Glomerular endothelial cell (primary cell): ENCODE measurements at regions not wholly inside any gene's neighbourhood (a gene's known extent, or its start where the extent isn't known, plus 50 kb on each side); places are given as distances from the start of the nearest gene placed in this dataset.
"Not testable (repeated sequence)": the region's sequence is repeated elsewhere in the genome, so short reads cannot be mapped to it uniquely, and the experiment has no call there.

ENCODE experiments used
- DNase-seq: peaks from one replicate; pipeline ENCODE4 v3.0.0-alpha.2; 2011; ENCODE audit warnings: low read depth, low spot score; ENCODE audit errors: extremely low read depth

DNA sequence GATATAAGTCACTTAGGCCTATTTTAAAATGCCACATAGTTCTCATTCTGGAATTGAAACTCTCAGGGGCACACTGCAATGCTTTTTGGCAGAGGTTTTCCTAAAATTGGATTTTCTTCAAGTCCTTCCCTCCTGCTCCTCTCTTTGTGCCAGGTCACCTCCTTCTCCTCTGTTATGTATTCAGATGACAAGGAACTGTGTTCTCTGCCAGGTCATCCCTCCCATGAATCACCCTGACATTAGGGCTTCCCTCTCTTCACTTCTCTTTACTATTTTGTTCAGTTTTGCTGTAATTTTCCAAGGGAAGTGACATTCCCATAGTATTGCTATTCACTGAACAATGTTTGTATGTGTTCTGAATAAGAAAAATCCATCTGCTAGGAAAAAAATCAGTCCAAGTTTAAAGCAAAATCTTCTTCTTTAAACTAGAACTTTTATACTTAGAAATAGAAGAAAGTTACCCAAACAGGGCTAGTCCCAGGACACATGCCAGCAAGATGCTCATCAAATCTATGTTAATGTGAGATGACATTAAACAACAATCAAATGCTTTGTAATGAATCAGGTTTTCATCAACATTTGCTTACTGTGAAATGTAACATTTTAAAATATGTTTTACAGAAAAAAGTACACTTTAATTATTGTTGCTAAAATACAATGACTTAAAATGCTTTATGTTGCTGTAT is 461.1 kb downstream of the MMUT start:
- no peak for DNase-seq

DNA sequence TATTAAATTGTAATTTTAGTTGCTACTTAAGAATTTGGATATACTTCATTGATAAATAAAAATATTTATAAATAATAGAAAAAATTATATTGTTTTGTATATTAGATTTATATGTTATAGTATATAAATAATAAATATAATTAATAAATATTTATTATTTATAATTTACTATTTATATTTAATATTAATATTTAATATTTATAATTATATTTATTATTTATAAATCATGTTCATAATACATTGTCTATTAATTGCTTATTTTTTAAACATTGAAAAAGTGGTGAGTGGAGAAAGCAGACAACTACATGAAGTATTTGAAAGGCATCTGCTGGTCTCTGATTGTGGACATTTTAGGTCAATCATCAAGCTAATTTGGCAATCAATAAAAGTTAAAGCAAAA is 464.5 kb downstream of the MMUT start:
- DNase-seq: no peak

DNA sequence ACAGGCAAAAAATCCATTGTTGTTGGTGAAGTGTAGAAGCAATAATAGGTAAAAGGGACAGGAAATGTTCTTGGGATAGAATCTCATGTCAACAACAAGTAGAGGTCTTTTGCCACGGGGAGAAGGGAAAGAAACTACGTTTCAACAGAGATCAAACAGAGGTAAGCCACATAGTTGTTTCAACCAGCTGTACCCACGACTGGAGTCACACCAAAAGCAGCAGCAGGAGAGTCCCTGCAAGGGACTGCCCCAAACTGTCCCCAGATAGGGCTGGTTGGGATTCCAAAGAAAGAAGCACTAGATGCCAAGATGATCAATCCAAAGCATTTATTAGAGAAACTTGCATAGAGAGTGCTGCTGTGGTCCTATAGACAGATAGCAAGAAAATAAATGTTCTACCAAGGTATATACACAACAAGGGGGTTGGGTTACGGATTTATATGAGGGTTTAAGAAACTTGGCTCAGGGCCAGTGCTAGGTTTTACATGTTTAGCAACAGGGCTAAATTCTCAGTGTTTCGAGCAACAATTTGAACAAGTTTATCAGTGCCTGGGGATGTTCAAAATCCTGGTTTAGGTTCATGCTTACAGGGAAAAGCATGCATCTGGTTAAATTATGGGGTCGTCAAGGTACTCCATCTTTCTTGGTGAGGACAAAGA is 466.5 kb downstream of the MMUT start:
- no peak for DNase-seq

DNA sequence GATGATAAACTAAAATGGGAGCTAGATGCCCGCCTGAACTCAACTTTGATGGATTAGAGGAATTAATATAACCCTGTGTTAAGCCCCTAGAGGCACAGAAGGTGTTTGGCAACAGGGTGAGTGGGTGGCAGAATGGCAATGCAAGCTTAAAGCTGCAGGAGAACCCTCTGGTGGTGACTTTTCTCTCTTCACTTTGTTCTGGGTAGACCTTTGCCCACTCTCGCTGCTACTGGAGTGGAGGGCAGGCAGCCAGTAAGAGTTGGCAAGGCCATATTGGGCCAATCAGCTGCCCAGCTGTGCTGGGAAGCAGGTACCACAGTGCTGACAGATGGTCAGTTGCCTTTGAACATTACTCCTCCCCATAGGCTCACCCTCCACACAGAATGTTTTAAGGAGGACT is 468.2 kb downstream of the MMUT start:
- no peak for DNase-seq

DNA sequence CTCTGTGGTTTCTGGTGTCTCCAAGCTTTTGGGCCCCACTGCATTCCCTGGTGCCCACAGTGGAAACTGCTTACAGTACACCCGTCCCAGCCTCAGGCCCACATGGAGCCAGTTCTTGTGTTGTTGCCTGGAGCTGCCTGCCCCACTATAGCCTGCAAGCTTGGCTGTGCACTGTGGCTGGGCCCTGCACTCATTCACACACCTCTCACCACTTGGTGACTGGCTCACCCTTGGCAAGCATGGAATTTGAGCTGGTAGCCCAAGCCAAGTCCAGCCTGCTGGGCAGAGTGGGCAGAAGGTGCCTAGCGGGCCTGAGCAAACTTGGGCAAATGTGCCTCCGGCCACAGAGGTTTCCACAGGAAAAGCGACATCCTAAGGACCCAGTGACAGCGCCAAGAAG is 472.3 kb downstream of the MMUT start:
- DNase-seq: no peak

DNA sequence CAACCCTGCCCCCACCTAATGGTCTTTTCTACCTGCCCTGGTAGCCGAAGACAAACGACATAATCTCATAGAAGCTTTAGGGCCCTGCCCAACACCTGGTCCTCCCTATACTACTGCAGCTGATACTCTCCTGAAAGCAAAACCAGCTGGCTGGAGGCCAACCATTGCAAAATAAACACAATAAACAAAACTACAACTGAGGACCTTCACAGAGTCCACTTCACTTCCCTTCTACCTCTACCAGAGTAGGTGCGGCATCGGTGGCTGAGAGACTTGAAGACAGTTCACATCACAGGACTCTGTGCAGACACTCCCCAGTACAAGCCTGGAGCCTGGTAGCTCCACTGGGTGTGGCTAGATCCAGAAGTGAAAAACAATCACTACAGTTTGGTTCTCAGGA is 476.2 kb downstream of the MMUT start:
- no peak for DNase-seq

DNA sequence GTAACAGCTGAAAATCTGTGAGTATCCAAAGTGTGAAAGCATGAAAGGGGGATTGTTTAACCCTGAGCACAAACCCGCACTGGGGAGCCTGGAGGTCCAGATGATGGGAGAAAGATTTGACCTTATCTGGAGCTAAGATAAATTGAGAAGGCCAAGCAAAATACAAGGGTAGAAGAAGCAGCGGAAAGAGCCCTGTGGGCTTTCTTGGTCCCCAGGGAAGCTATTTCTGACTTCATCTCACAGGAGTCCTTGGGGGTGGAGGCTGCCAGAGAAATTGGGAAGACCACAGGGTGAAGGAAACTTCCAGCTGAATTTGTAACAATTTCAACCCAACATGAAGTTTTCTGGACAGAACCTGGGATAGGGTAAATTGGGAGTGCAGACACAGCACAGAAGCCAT is 476.9 kb downstream of the MMUT start:
- DNase-seq: no peak

DNA sequence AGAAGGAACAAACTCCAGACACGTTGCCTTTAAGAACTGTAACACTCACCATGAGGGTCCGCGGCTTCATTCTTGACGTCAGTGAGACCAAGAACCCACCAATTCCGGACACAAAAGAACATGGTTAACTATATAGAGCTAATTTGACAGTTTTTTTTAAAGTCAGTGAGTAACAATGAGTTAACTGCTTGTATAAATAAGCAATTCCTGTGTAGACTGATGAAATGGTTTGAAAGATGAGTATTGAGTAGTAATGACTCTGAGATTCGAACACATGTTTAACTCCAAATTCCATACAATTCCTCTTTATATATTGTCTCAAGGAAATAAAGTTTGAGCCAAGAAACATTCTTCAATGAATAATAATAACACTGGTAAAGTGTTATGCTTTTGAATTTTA is 478.0 kb downstream of the MMUT start:
- no peak for DNase-seq

DNA sequence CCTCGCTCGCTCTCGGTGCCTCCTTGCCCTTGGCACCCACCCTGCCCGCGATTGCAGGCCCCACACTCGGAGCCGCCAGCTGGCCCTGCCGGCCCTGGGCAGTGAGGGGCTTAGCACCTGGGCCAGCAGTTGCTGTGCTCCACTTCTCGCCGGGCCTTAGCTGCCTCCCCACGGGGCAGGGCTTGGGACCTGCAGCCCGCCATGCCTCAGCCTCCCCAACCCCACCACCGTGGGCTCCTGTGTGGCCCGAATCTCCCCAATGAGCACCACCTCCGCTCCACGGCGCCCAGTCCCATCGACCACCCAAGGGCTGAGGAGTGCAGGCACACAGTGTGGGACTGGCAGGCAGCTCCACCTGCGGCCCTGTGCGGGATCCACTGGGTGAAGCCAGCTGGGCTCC is 479.1 kb downstream of the MMUT start:
- DNase-seq: not testable (repeated sequence)

DNA sequence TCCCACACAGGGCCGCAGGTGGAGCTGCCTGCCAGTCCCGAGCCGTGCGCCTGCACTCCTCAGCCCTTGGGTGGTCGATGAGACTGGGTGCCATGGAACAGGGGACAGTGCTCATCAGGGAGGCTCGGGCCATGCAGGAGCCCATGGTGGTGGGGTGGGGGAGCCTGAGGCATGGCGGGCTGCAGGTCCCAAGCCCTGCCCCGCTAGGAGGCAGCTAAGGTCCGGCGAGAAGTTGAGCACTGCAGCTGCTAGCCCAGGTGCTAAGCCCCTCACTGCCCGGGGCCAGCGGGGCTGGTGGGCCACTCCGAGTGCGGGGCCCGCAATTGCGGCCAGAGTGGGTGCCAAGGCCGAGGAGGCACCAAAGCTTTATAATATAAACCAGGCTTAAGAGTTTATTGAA is 479.7 kb downstream of the MMUT start:
- DNase-seq: no peak

DNA sequence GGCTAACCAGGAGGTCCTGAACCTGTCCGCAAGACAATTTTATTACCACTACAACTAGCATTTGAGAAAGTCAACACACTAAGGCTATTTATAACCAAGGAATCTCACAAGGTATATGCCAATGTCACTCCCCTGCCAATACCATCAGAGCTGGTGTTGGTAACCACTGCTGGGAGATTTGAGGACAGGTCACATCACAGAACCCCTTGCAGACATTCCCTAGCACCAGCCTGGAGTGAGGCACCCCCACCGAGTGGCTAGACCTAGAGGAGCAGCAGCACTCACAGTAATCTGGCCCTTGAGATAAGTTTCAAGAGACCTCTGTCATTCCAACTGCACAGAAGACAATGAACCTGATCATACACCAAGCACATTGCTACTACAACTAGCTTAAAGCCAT is 483.2 kb downstream of the MMUT start:
- no peak for DNase-seq

DNA sequence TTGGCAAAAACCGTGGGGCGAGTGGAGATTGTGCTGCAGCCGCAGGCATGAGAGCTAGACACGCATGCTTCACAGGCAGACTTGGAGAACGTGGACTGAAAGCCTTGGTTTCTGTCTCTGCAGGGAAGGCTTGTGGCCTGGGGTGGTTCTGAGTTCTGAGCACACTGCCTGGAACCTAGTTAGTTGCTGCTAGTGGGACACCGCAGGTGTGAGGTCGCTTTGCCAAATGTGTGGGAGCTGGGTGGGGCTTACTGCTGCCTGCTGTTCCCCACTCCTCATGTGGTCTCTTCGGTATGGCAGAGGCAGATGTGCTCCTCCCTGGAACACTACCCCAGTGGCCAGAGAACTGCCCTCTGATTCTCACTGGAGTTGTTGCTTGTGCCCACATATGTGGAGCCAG is 484.0 kb downstream of the MMUT start:
- no peak for DNase-seq

DNA sequence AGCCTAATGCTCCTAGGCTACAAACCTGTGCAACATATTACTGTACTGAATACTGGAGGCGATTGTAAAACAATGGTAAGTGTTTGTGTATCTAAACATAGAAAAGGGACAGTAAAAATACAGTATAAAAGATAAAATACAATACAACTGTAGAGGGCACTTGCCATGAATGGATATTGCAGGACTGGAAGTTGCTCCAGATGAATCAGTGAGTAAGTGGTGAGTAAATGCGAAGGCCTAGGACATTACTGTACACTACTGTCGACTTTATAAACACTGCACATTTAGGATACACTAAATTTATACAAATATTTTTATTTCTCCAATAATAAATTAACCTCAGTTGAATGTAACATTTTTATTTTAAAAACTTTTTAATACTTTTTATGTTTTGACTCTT is 485.0 kb downstream of the MMUT start:
- DNase-seq: no peak

DNA sequence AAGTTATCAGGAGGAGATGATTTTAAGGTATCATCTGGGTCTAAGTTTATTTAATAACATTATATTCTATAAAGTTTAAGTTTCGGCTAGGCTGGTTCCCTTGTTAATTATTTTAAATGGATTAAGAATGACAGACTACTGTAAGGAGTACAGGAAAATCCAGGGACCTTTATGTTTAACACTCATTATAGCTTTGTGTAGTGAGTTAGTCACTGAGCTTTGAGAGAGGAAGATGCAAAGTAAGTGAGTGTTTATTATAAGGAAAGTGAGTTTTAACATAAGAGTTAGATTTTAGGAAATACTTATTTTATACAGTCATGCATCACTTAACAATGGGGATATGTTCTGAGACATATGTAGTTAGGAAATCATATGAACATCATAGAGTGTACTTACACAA is 485.5 kb downstream of the MMUT start:
- no peak for DNase-seq

DNA sequence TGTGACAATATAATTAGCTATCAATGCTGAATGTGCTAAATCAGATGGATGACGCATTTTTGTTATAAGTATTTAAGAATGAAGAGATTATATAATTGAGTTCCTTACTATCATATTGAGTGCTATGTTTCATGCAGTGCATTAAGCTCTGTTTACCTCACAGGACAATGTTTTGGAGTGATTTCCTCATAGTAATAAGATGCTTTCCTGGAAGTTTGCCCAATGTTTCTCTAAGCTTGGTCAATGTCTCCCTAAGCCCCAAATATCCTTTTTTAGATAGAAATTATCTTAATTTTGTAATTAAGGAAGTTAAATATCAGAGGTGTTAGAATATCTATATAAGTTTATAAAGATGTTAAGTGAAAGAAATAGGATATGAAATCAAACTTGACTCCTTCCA is 489.6 kb downstream of the MMUT start:
- DNase-seq: no peak

DNA sequence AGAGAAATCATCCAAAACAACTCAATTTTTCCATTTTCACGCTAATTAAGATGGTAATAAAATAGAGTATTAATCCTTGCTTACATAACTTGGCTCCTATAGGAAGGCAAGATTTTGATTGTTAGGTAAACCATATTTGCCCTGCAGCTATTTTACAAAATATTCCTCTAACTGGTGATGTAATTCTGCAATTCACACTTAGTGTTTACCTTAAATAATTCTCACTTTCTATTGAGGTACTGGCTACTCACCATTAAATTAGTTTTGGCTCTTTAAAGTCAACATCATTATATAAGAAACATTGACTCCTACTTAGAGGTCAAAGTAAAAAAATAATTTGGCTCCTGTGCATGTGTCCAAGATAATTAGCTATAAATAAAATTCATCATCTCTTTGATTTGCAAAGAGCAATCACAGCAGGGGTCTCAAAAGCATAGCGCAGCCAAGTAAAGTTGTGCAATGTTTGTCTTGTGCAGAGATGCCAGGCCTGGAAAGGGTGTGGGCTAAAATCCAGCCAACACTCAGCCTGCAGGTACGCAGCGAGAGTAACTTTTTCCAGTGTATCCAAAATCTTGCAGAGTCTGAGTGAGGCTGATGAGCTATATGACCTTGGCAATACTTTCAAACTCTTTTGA is 501.2 kb downstream of the MMUT start:
- DNase-seq: no peak

DNA sequence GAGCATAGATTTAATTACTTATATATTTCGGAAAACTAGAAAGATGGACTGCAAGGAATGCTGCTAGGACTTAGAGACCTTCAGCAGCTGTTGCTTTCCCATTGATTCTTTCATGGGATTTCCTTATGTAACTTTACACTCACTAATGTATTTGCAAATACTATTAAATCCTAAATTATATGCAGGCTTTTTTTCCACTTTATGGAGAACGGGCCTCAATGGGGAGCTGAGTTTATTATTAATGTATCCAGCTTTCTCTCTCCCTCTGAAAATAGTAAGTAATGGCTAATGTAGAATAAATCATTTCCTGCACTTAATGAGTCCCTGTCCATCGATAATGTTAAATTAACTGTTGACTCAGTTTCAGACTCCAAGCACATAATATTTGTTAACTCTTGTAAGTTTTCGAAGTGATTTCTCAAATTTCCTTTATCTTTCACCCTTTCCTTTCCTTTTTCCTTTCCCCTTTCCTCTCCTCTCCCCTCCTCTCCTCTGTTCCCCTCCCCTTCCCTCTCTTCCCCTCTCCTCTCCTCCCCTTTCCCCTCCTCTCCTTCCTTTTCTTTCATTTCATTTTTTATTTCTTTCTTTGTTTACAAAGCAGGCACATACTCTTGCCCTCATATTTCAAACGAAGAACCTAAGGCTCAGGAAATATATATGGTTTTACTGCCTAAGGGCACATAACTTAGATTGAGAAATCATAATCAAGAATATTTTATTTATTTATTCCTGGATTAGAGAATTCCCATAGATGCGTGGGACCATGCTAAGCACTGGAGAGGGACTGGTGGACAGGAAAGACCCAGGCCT is 503.6 kb downstream of the MMUT start:
- no peak for DNase-seq

DNA sequence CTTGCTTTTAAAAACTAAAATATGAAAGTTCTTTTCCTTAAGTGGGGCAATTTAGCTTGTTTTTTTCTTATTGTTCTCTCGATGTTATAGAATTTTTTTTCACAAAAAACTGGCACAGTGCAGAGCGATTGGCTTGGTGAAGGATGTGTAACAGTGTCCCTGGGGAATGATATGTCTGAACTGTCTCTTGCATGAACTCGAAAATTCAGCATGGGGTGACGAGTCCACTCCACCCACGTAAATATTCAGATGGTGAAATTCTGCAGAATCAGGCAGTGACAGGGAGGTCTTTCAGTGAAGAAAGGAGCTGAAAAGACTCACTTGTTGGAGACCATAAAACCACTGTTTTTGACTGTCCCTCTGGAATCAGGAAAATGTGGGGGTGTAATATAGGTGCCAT is 505.3 kb downstream of the MMUT start:
- no peak for DNase-seq

DNA sequence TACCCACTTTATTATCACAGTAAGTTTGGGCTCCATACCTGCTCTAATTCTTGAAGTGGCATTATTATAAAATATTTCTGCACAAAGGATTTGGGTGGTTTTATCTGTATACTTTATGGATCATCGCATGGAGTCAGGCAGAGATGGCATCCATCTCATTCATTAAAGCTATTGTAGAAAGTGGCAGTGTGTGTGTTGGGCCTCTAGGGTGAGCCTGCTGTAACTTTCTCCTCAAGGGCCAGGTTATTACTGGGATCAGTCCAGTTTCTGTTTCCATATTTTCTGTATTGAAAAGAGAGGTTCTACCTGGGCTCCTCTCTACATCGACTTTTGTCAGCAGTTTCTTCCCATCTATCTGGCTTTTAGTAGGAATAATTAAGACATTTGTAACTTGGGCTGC is 511.1 kb downstream of the MMUT start:
- DNase-seq: no peak

DNA sequence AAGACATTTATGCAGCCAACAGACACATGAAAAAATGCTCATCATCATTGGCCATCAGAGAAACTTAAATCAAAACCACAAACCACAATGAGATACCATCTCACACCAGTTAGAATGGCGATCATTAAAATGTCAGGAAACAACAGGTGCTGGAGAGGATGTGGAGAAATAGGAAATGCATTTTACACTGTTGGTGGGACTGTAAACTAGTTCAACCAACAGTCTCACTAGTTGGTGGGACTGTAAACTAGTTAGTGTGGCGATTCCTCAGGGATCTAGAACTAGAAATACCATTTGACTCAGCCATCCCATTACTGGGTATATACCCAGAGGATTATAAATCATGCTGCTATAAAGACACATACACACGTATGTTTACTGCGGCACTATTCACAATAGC is 518.8 kb downstream of the MMUT start:
- not testable (repeated sequence) for DNase-seq

DNA sequence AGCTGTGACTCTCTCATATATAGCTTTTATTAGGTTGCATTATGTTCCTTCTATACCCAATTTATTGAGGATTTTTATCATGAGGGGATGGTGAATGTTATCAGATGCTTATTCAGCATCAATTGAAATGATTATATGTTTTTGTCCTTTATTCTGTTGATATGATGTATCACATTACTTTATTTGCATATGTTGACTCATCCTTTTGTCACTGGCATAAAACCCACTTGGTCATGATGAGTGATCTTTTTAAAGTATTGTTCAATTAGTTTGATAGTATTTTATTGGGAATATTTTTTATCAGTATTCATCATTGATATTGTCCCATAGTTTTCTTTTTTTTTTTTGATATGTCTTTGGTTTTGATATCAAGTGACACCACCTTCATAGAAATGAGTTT is 529.9 kb downstream of the MMUT start:
- DNase-seq: no peak

DNA sequence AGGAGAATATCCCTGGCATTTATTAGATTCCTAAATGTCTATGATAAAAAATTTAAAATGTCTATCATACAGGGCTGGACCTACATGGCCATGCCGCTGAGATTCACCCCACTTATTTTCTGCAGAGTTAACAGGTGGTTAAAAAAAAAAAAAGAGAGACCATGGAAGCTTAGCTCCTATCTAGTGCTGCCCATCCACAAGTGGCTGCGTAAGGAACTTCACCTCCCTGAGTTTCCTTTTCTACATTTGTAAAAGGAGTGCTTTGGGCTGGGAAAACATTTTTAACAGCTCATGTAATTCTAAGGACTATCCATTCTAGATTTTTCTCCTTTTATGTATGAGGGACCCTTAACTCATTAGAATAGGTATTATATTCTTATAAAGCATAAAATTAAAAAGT is 534.1 kb downstream of the MMUT start:
- no peak for DNase-seq
